Peyer's patch (tissue), 4 donors: ENCODE measurements at regions not wholly inside any gene's neighbourhood (a gene's known extent, or its start where the extent isn't known, plus 50 kb on each side); places are given as distances from the start of the nearest gene placed in this dataset.

Source experiments
- CTCF ChIP-seq, 6 experiments: fragments of 450-650 bp in 4 of 6; fragments of 200-600 bp in 2 of 6; sonication (generic) in 1 of 6; IDR thresholded peaks; one replicate each; pipeline ENCODE4 v1.5.1; 2017 to 2019; ENCODE audit warnings: antibody characterized with exemption in 6 of 6, mild to moderate bottlenecking in 3 of 6, moderate library complexity in 1 of 6
- POLR2A ChIP-seq, 2 donors: fragments of 450-650 bp; IDR thresholded peaks; one replicate each; pipeline ENCODE4 v1.5.1; 2017; ENCODE audit warnings: antibody characterized with exemption in 2 of 2, mild to moderate bottlenecking in 2 of 2, moderate library complexity in 2 of 2

GRCh38 chr4:181968371-181968770 is 274.8 kb upstream of the TENM3 start:
- TF ChIP-seq CTCF (IDR thresholded peaks at IDR 0.05) (no peak), POLR2A (IDR thresholded peaks at IDR 0.05) (no peak)
